PC-3 (cell line): ENCODE measurements at regions not wholly inside any gene's neighbourhood (a gene's known extent, or its start where the extent isn't known, plus 50 kb on each side); places are given as distances from the start of the nearest gene placed in this dataset.

ENCODE experiments used
- ATAC-seq: fragments of 200-7000 bp; cut with Tn5 transposase; 2 replicates; pipeline ENCODE4 v1.9.1; 2020; ENCODE audit warnings: mild to moderate bottlenecking, moderate library complexity
- BruUV-seq: library from RNA; stranded (reverse); fragments of 400-500 nt; replicated peaks from 2 replicates; lab custom pipeline; 2021; lab: Mats Ljungman, UMichigan
- CTCF ChIA-PET: fragments of 300-600 bp; sonication (Branson Sonifier 250); formaldehyde crosslinking; loops from one replicate; lab custom pipeline; 2022; ENCODE audit warnings: antibody characterized with exemption; lab: Charles Lee
- POLR2A ChIA-PET: fragments of 300-600 bp; sonication (Branson Sonifier 250); formaldehyde crosslinking; loops from one replicate; lab custom pipeline; 2022; ENCODE audit warnings: antibody characterized with exemption; ENCODE audit not compliant: unreplicated experiment; lab: Charles Lee
- DNase-seq: peaks from one replicate; pipeline ENCODE4 v3.0.0-alpha.2; 2015
- H2AFZ ChIP-seq: fragments of 300-600 bp; sonication (generic); 2 replicates; pipeline ENCODE4 v1.6.0; 2016; ENCODE audit warnings: antibody characterized with exemption, low read length
- H3F3A ChIP-seq: fragments of 300-600 bp; sonication (generic); one replicate; pipeline ENCODE4 v1.6.0; 2017; ENCODE audit warnings: antibody characterized with exemption, low read length, control low read depth, mild to moderate bottlenecking; ENCODE audit not compliant: unreplicated experiment
- H3K27ac ChIP-seq: fragments of 300-600 bp; sonication (generic); 2 replicates; pipeline ENCODE4 v1.5.1; 2016; ENCODE audit warnings: mild to moderate bottlenecking, low read length
- H3K27me3 ChIP-seq: fragments of 300-600 bp; sonication (generic); 2 replicates; pipeline ENCODE4 v1.6.1; 2016; ENCODE audit warnings: low read length, mixed read lengths
- H3K36me3 ChIP-seq: fragments of 300-600 bp; sonication (generic); 2 replicates; pipeline ENCODE4 v1.6.1; 2016; ENCODE audit warnings: low read depth, mixed run types, low read length, mixed read lengths
- H3K4me1 ChIP-seq: fragments of 300-600 bp; sonication (generic); 2 replicates; pipeline ENCODE4 v1.5.1; 2016; ENCODE audit warnings: low read length; ENCODE audit not compliant: insufficient read depth
- H3K4me2 ChIP-seq: fragments of 300-600 bp; sonication (generic); 2 replicates; pipeline ENCODE4 v1.6.0; 2016; ENCODE audit warnings: low read length
- H3K4me3 ChIP-seq: fragments of 300-600 bp; sonication (generic); 2 replicates; pipeline ENCODE4 v1.5.1; 2016; ENCODE audit warnings: mild to moderate bottlenecking, low read length, mixed read lengths
- H3K79me2 ChIP-seq: fragments of 300-600 bp; sonication (generic); 2 replicates; pipeline ENCODE4 v1.6.1; 2017; ENCODE audit warnings: low read length, mixed read lengths
- H3K9ac ChIP-seq: fragments of 300-600 bp; sonication (generic); 2 replicates; pipeline ENCODE4 v1.6.0; 2016; ENCODE audit warnings: mild to moderate bottlenecking, low read length
- H3K9me2 ChIP-seq: fragments of 300-600 bp; sonication (generic); replicated peaks from 2 replicates; pipeline ENCODE4 v1.6.1; 2016; ENCODE audit warnings: mixed run types, low read length, mixed read lengths
- H3K9me3 ChIP-seq: fragments of 300-600 bp; sonication (generic); 2 replicates; pipeline ENCODE4 v1.6.1; 2016; ENCODE audit warnings: low read length, mixed read lengths
- H4K20me1 ChIP-seq: fragments of 300-600 bp; sonication (generic); 2 replicates; pipeline ENCODE4 v1.6.1; 2016; ENCODE audit warnings: low read length, mixed read lengths
- CTCF ChIP-seq: fragments of 300-600 bp; sonication (generic); conservative IDR thresholded peaks from 2 replicates; pipeline ENCODE4 v1.5.1; 2017; ENCODE audit warnings: antibody characterized with exemption, low read depth, mild to moderate bottlenecking, low read length
- EZH2 ChIP-seq: fragments of 300-600 bp; sonication (generic); IDR thresholded peaks from one replicate; pipeline ENCODE4 v1.6.1; 2017; ENCODE audit warnings: antibody characterized with exemption, mild to moderate bottlenecking, low read length; ENCODE audit not compliant: unreplicated experiment
- EZH2phosphoT487 ChIP-seq: fragments of 300-600 bp; sonication (generic); IDR thresholded peaks from 2 replicates; pipeline ENCODE4 v1.6.1; 2018; ENCODE audit warnings: mild to moderate bottlenecking, antibody characterized with exemption, low read length, borderline replicate concordance
- intact Hi-C: fragments of 100-400 bp; cut with micrococcal nuclease; formaldehyde crosslinking; loops from 2 replicates; pipeline ENCODE4 v1.9.0; 2023

GRCh38 chr18:78786776-78787175 lies 192.8 kb upstream of the SALL3 start:
- Histone ChIP-seq H3K4me3 (no peak overlapping the region), H3K36me3 (no peaks in the 10 kb centered on the region), H3K9me2 (no peaks in the 10 kb centered on the region), H3K4me1 (no peaks in the 10 kb centered on the region), H3K79me2 (no peaks in the 10 kb centered on the region), H3F3A (no peaks in the 10 kb centered on the region), H2AFZ (no peak overlapping the region), H3K4me2 (no peak overlapping the region), H4K20me1 (no peaks in the 10 kb centered on the region), H3K9me3 (no peaks in the 10 kb centered on the region), H3K27ac (no peak overlapping the region), H3K27me3 (peaks cover 57% of the 10 kb centered on the region), H3K9ac (no peak overlapping the region)
- BruUV-seq = no TSS peak
- no peak for TF ChIP-seq CTCF
- TF ChIP-seq EZH2 = no peak
- no peak for TF ChIP-seq EZH2phosphoT487
- no peak for DNase-seq
- intact Hi-C loops = no loop called here
- POLR2A ChIA-PET = no interaction called here
- CTCF ChIA-PET = no interaction called here
- no peak for ATAC-seq

GRCh38 chr18:78787751-78788150 lies 191.9 kb upstream of the SALL3 start:
- Histone ChIP-seq H3K9me3 (no peaks in the 10 kb centered on the region), H3K4me3 (no peak overlapping the region), H3K9ac (no peak overlapping the region), H3K9me2 (no peaks in the 10 kb centered on the region), H3K4me1 (no peaks in the 10 kb centered on the region), H3F3A (no peaks in the 10 kb centered on the region), H3K36me3 (no peaks in the 10 kb centered on the region), H3K27ac (no peak overlapping the region), H3K4me2 (no peak overlapping the region), H3K27me3 (peaks cover 57% of the 10 kb centered on the region), H2AFZ (no peak overlapping the region), H3K79me2 (no peaks in the 10 kb centered on the region), H4K20me1 (no peaks in the 10 kb centered on the region)
- no peak for DNase-seq
- ATAC-seq = no peak
- BruUV-seq = no TSS peak
- CTCF ChIA-PET = no interaction called here
- POLR2A ChIA-PET = no interaction called here
- intact Hi-C loops = no loop called here
- TF ChIP-seq CTCF (no peak), EZH2phosphoT487 (no peak), EZH2 (no peak)

DNA sequence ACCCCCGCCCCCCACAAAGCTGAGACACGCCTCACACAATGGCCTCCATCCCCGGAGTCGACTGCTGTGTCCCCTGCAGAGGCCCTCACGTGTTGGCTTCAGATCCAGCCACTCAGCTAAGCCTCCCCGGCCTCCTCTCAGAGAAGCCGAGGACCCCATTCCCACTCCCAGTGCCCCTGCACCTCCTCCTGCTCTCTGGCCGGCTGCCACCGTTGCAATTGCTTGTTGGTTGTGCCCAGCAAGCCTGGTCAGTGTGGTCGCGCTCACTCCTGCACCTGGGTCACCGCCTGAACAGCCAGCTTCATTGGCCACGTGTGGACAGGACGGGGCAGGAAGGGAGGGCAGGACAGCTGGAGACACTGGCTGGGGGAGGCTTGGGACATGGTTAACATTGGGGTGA lies 191.5 kb upstream of the SALL3 start:
- no peak for TF ChIP-seq CTCF
- no peaks in the 10 kb centered on the region for H4K20me1 ChIP-seq
- ATAC-seq (no peak), DNase-seq (no peak)
- no peaks in the 10 kb centered on the region for H3K9me3 ChIP-seq
- H3K27ac ChIP-seq = no peak overlapping the region
- CTCF ChIA-PET = no interaction called here
- no peaks in the 10 kb centered on the region for H3K79me2 ChIP-seq
- intact Hi-C loops = no loop called here
- BruUV-seq = no TSS peak
- H3K9ac ChIP-seq = no peak overlapping the region
- H3K4me3 ChIP-seq = no peak overlapping the region
- no peaks in the 10 kb centered on the region for H3F3A ChIP-seq
- no peaks in the 10 kb centered on the region for H3K36me3 ChIP-seq
- POLR2A ChIA-PET = no interaction called here
- no peak overlapping the region for H2AFZ ChIP-seq
- no peaks in the 10 kb centered on the region for H3K9me2 ChIP-seq
- no peak overlapping the region for H3K4me2 ChIP-seq
- H3K27me3 ChIP-seq = peaks cover 57% of the 10 kb centered on the region
- no peaks in the 10 kb centered on the region for H3K4me1 ChIP-seq
